ENCODE measurements at regions not wholly inside any gene's neighbourhood (a gene's known extent, or its start where the extent isn't known, plus 50 kb on each side); places are given as distances from the start of the nearest gene placed in this dataset.

GRCh38 chr4:59044286-59044900 lies 1934.2 kb upstream of the IGFBP7 start:
- no peak for TF ChIP-seq CTCF (IDR thresholded peaks at IDR 0.05)
- TF ChIP-seq POLR2A (IDR thresholded peaks at IDR 0.05), result no peak
- no peak for TF ChIP-seq EP300 (IDR thresholded peaks at IDR 0.05)

All from tibial nerve (tissue), 4 donors.